HEK293T (cell line): ENCODE measurements at regions not wholly inside any gene's neighbourhood (a gene's known extent, or its start where the extent isn't known, plus 50 kb on each side); places are given as distances from the start of the nearest gene placed in this dataset.

ENCODE experiments used
- CTCF ChIA-PET: fragments of 350-600 bp; formaldehyde crosslinking; extraction: SDS; loops from one replicate; lab custom pipeline; 2021; ENCODE audit warnings: antibody characterized with exemption, inconsistent platforms; lab: Yijun Ruan, JAX
- POLR2A ChIA-PET: fragments of 350-600 bp; formaldehyde crosslinking; extraction: SDS; loops from one replicate; lab custom pipeline; 2020; ENCODE audit warnings: antibody characterized with exemption, inconsistent platforms; lab: Yijun Ruan, JAX
- DNase-seq: peaks from one replicate; pipeline ENCODE4 v3.0.0; 2012; ENCODE audit warnings: mixed read lengths; ENCODE audit errors: extremely low spot score
- ARNT ChIP-seq: fragments of 450-650 bp; IDR thresholded peaks from 2 replicates; pipeline ENCODE4 v1.6.1; 2017; ENCODE audit warnings: mild to moderate bottlenecking
- BHLHE40 ChIP-seq: fragments of 450-650 bp; IDR thresholded peaks from 2 replicates; pipeline ENCODE4 v1.6.1; 2016; ENCODE audit warnings: mild to moderate bottlenecking, moderate library complexity, borderline replicate concordance
- CTBP1 ChIP-seq: fragments of 450-650 bp; IDR thresholded peaks from 2 replicates; pipeline ENCODE4 v1.6.1; 2016; ENCODE audit warnings: borderline replicate concordance
- ELF4 ChIP-seq: fragments of 450-650 bp; IDR thresholded peaks from 2 replicates; pipeline ENCODE4 v1.6.1; 2017; ENCODE audit warnings: antibody characterized with exemption
- FOXA1 ChIP-seq: fragments of 450-650 bp; IDR thresholded peaks from 2 replicates; pipeline ENCODE4 v1.6.1; 2016; ENCODE audit warnings: mild to moderate bottlenecking
- FOXK2 ChIP-seq: fragments of 450-650 bp; IDR thresholded peaks from 2 replicates; pipeline ENCODE4 v1.6.1; 2016; ENCODE audit warnings: mild to moderate bottlenecking
- FOXM1 ChIP-seq: fragments of 450-650 bp; IDR thresholded peaks from 2 replicates; pipeline ENCODE4 v1.6.1; 2017; ENCODE audit warnings: mild to moderate bottlenecking, borderline replicate concordance
- HDGF ChIP-seq: fragments of 450-650 bp; IDR thresholded peaks from 2 replicates; pipeline ENCODE4 v1.6.1; 2017; ENCODE audit warnings: antibody characterized with exemption, borderline replicate concordance
- L3MBTL2 ChIP-seq: fragments of 450-650 bp; conservative IDR thresholded peaks from 2 replicates; pipeline ENCODE4 v1.6.1; 2016; ENCODE audit warnings: mild to moderate bottlenecking
- LEF1 ChIP-seq: fragments of 450-650 bp; IDR thresholded peaks from 2 replicates; pipeline ENCODE4 v1.6.1; 2017; ENCODE audit warnings: mild to moderate bottlenecking, borderline replicate concordance
- NFRKB ChIP-seq: fragments of 450-650 bp; IDR thresholded peaks from 2 replicates; pipeline ENCODE4 v1.6.1; 2016; ENCODE audit warnings: mild to moderate bottlenecking, moderate library complexity
- SP1 ChIP-seq: fragments of 450-650 bp; IDR thresholded peaks from 2 replicates; pipeline ENCODE4 v1.6.1; 2017
- SUZ12 ChIP-seq: fragments of 450-650 bp; IDR thresholded peaks from 2 replicates; pipeline ENCODE4 v1.6.1; 2016; ENCODE audit warnings: mild to moderate bottlenecking
- TARDBP ChIP-seq: fragments of 450-650 bp; IDR thresholded peaks from 2 replicates; pipeline ENCODE4 v1.6.1; 2016
- ZNF384 ChIP-seq: fragments of 450-650 bp; IDR thresholded peaks from 2 replicates; pipeline ENCODE4 v1.6.1; 2016
- TF ChIP-seq, protein P1 (sequence below): fragments of 450-650 bp; IDR thresholded peaks from 2 replicates; pipeline ENCODE4 v1.6.1; 2016

GRCh38 chr3:78070188-78070587, 1030.3 kb downstream of the ROBO2 start:
- no peak for DNase-seq
- ChIA-PET POLR2A (no interaction called here), CTCF (no interaction called here)
- TF ChIP-seq NFRKB: no peak
- TF ChIP-seq FOXK2: no peak
- no peak for TF ChIP-seq ZNF384
- no peak for TF ChIP-seq FOXM1
- no peak for TF ChIP-seq LEF1
- no peak for TF ChIP-seq TARDBP
- TF ChIP-seq BHLHE40: no peak
- TF ChIP-seq SP1: no peak
- no peak for TF ChIP-seq HDGF
- no peak for TF ChIP-seq L3MBTL2

DNA sequence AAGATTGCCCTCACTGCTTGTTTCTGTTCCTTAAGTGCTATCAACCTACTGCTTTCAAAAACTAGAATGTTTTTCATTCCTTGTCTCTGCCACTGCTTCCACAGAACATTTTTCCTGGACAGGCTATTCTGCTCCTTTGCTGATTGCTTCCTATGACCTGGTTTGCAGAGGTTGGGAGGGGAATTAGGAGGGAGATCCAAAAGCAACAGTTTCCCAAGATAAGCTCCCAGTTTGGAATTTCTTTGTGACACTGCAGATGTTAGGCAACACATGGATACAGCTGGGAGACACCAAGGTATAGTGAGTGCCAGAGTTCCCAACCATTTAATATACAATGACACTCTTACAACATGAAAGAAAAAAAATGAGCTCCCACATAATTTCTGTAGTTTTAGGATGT, 1036.5 kb downstream of the ROBO2 start:
- POLR2A ChIA-PET: no interaction called here
- DNase-seq: no peak
- CTCF ChIA-PET: no interaction called here
- TF ChIP-seq FOXM1 (no peak), FOXA1 (no peak), SUZ12 (no peak), HDGF (no peak), CTBP1 (no peak), LEF1 (no peak), TARDBP (no peak), NFRKB (no peak), BHLHE40 (no peak), ZNF384 (no peak), SP1 (no peak), L3MBTL2 (no peak), FOXK2 (no peak), ELF4 (no peak), ARNT (no peak)
- TF ChIP-seq, protein P1, sequence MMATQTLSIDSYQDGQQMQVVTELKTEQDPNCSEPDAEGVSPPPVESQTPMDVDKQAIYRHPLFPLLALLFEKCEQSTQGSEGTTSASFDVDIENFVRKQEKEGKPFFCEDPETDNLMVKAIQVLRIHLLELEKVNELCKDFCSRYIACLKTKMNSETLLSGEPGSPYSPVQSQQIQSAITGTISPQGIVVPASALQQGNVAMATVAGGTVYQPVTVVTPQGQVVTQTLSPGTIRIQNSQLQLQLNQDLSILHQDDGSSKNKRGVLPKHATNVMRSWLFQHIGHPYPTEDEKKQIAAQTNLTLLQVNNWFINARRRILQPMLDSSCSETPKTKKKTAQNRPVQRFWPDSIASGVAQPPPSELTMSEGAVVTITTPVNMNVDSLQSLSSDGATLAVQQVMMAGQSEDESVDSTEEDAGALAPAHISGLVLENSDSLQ: no peak

DNA sequence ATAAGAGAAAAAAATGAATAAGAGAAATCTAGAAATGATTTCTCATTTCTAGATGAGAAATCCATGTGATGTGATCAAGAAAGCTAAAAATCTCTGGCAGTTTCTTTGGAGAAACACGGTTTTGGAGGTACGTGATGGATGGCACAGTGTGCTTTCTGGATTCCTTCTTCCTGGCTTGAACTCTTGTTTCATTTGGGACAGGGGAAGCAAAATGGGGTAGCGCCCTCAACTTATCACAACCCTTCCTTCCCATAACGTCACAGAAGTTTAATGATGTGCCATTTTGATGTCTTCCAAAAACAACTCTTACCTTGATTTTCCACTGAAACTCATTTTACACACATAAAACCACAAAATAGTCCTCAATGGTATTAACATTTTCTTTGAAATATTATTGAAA, 1037.3 kb downstream of the ROBO2 start:
- no peak for TF ChIP-seq LEF1
- TF ChIP-seq FOXM1: no peak
- TF ChIP-seq ELF4: no peak
- no peak for TF ChIP-seq NFRKB
- no peak for TF ChIP-seq SUZ12
- TF ChIP-seq ARNT: no peak
- no peak for TF ChIP-seq CTBP1
- TF ChIP-seq TARDBP: no peak
- no peak for TF ChIP-seq BHLHE40
- no peak for TF ChIP-seq FOXK2
- TF ChIP-seq HDGF: no peak
- DNase-seq: no peak
- ChIA-PET CTCF (no interaction called here), POLR2A (no interaction called here)

GRCh38 chr3:78077842-78078241, 1037.9 kb downstream of the ROBO2 start:
- ChIA-PET CTCF (no interaction called here), POLR2A (no interaction called here)
- TF ChIP-seq LEF1 (no peak), CTBP1 (no peak), ZNF384 (no peak), HDGF (no peak), ELF4 (no peak), ARNT (no peak)
- no peak for DNase-seq

- DNase-seq: no peak
- ChIA-PET CTCF (no interaction called here), POLR2A (no interaction called here)
- no peak for TF ChIP-seq NFRKB
- TF ChIP-seq FOXK2: no peak
- TF ChIP-seq, protein P1: no peak
- no peak for TF ChIP-seq ZNF384
- no peak for TF ChIP-seq FOXA1
- TF ChIP-seq FOXM1: no peak
- TF ChIP-seq TARDBP: no peak
- no peak for TF ChIP-seq CTBP1
- no peak for TF ChIP-seq HDGF
- no peak for TF ChIP-seq BHLHE40
- no peak for TF ChIP-seq ELF4
- TF ChIP-seq SP1: no peak
Observed at GRCh38 chr3:78079514-78079913, 1039.6 kb downstream of the ROBO2 start.

GRCh38 chr3:78086150-78086549, 1046.3 kb downstream of the ROBO2 start:
- TF ChIP-seq, protein P1: no peak
- no peak for TF ChIP-seq FOXA1
- TF ChIP-seq ELF4: no peak
- TF ChIP-seq L3MBTL2: no peak
- no peak for TF ChIP-seq LEF1
- no peak for TF ChIP-seq NFRKB
- CTCF ChIA-PET: no interaction called here
- DNase-seq: no peak
- POLR2A ChIA-PET: no interaction called here
